HUES48 (cell line): ENCODE measurements at regions not wholly inside any gene's neighbourhood (a gene's known extent, or its start where the extent isn't known, plus 50 kb on each side); places are given as distances from the start of the nearest gene placed in this dataset.
"Not testable (repeated sequence)": the region's sequence is repeated elsewhere in the genome, so short reads cannot be mapped to it uniquely, and the experiment has no call there.

ENCODE experiments used
- H3K27ac ChIP-seq: one replicate; pipeline ENCODE4 v1.7.0; 2013; ENCODE audit warnings: low read depth, low read length, inconsistent platforms
- H3K27me3 ChIP-seq: 2 replicates; pipeline ENCODE4 v1.6.1; 2013; ENCODE audit warnings: mild to moderate bottlenecking, low read length; ENCODE audit not compliant: control insufficient read depth, insufficient read depth
- H3K36me3 ChIP-seq: 2 replicates; pipeline ENCODE4 v1.6.1; 2013; ENCODE audit warnings: low read length; ENCODE audit not compliant: control insufficient read depth, insufficient read depth
- H3K4me1 ChIP-seq: 2 replicates; pipeline ENCODE4 v1.6.1; 2013; ENCODE audit warnings: mild to moderate bottlenecking, low read length; ENCODE audit not compliant: control insufficient read depth, insufficient read depth
- H3K4me3 ChIP-seq: 2 replicates; pipeline ENCODE4 v1.5.1; 2013; ENCODE audit warnings: mild to moderate bottlenecking, low read depth, low read length
- H3K9ac ChIP-seq: 2 replicates; pipeline ENCODE4 v1.6.1; 2013; ENCODE audit warnings: mild to moderate bottlenecking, low read depth, low read length, moderate library complexity
- H3K9me3 ChIP-seq: 2 replicates; pipeline ENCODE4 v1.6.1; 2013; ENCODE audit warnings: low read length; ENCODE audit not compliant: control insufficient read depth, insufficient read depth

DNA sequence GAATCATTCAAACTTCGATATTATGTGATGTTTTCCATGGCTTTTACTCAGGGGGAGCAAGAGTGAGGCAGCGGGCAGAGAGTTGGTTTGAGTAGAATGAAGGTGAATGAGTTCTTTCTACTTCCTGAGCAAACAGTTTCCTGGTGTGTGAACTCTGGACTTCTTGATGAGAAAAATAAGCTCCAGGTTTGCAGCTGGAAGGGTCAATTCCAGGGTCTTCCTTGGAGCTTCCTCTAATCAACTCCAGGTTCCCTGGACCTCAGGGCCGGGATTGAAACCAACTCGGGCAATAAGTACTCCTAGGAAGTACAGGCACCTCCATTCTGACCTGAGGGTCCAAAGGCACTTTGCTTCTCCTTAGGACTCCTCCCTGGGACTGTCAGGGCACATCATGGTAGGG lies 243.6 kb upstream of the ONECUT1 start:
- Histone ChIP-seq H3K27me3 (no peaks in the 10 kb centered on the region), H3K9ac (no peak overlapping the region), H3K9me3 (no peaks in the 10 kb centered on the region), H3K27ac (no peak overlapping the region), H3K4me1 (no peaks in the 10 kb centered on the region), H3K4me3 (no peak overlapping the region), H3K36me3 (no peaks in the 10 kb centered on the region)

DNA sequence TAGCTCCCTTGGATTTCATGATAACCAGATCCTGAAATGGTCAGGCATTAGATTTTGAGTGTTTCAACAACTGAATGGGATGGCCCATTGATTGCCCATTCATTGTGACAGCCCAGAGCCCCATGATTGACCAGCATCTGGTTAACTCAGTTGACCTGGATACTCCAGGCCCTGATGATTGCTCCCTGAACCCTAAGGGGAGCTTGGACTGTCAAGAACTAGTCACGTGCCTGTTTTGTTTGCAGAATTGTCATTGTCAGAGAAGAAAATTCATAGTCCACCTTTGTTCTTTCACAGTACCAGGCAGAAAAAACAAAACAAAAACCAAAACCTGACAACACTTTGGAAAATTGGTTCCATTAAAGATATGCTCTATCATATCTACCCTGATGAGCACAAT lies 241.3 kb upstream of the ONECUT1 start:
- no peaks in the 10 kb centered on the region for H3K4me1 ChIP-seq
- H3K4me3 ChIP-seq, result no peak overlapping the region
- H3K36me3 ChIP-seq, result no peaks in the 10 kb centered on the region
- H3K9ac ChIP-seq, result no peak overlapping the region
- H3K27me3 ChIP-seq, result no peaks in the 10 kb centered on the region
- no peak overlapping the region for H3K27ac ChIP-seq
- no peaks in the 10 kb centered on the region for H3K9me3 ChIP-seq

DNA sequence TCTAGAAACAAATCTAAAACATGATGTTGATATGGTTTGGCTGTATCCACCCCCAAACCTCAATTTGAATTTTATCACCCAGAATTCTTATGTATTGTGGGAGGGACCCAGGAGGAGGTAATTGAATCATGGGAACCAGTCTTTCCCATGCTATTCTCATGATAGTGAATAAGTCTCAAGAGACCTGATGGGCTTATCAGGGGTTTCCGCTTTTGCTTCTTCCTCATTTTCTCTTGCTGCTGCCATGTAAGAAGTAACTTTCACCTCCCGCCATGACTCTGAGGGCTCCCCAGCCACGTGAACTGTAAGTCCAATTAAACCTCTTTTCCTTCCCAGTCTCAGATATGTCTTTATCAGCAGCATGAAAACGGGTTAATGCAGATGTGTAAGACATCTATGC lies 232.7 kb upstream of the ONECUT1 start:
- Histone ChIP-seq H3K4me1 (no peaks in the 10 kb centered on the region), H3K9ac (no peak overlapping the region), H3K9me3 (no peaks in the 10 kb centered on the region), H3K36me3 (no peaks in the 10 kb centered on the region), H3K27me3 (no peaks in the 10 kb centered on the region), H3K4me3 (no peak overlapping the region), H3K27ac (no peak overlapping the region)

DNA sequence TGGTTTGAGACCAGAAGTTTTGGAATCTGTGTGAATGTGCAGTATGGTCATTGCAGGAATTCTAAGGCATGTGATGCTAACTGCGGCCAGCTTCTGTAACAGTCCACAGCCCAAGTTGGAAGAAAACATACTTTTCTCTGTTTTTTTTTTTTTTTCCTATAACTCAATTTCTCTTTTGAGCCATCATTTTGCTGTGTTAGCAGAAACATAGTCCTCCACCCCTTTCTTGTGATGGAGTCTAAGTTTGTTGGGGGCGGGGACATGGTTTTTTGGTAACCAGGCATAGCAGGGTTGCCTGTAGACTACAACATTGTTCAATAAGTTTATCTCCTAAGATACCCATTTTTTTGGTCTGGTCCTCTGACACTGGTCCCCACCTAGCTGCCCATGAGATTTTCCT lies 223.2 kb upstream of the ONECUT1 start:
- Histone ChIP-seq H3K9me3 (no peaks in the 10 kb centered on the region), H3K27me3 (no peaks in the 10 kb centered on the region), H3K36me3 (no peaks in the 10 kb centered on the region), H3K27ac (no peak overlapping the region), H3K4me3 (no peak overlapping the region), H3K4me1 (no peaks in the 10 kb centered on the region), H3K9ac (no peak overlapping the region)

DNA sequence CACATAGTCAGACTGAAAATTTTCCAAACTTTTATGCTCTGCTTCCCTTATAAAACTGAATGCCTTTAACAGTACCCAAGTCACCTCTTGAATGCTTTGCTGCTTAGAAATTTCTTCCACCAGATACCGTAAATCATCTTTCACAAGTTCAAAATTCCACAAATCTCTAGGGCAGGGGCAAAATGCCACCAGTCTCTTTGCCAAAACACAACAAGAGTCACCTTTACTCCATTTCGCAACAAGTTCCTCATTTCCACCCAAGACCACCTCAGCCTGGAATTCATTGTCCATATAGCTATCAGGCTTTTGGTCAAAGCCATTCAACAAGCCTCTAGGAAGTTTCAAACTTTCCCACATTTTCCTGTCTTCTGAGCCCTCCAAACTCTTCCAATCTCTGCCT lies 221.6 kb upstream of the ONECUT1 start:
- H3K36me3 ChIP-seq, H3K27me3 ChIP-seq, H3K4me3 ChIP-seq, H3K9ac ChIP-seq, H3K27ac ChIP-seq, H3K9me3 ChIP-seq, H3K4me1 ChIP-seq: not testable (repeated sequence)

DNA sequence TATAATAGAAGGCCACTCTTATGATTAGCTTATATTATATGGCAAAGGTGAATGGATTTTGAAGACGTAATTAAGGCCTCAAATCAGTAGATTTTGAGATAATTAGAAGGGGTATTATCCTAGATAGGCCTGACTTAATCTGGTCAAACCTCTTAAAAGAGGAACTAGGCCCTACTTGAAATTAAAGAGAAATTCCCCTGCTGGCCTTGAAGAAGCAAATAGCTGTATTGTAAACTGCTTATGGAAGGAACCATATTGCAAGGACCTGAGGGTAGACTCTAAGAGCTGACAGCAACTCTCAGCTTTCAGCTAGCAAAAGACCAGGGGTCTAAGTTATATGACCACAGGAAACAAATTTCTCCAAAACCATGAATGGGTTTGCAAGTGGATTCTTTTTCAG lies 219.0 kb upstream of the ONECUT1 start:
- Histone ChIP-seq H3K27ac (no peak overlapping the region), H3K9ac (no peak overlapping the region), H3K36me3 (no peaks in the 10 kb centered on the region), H3K4me3 (no peak overlapping the region), H3K9me3 (no peaks in the 10 kb centered on the region), H3K27me3 (no peaks in the 10 kb centered on the region), H3K4me1 (no peaks in the 10 kb centered on the region)

DNA sequence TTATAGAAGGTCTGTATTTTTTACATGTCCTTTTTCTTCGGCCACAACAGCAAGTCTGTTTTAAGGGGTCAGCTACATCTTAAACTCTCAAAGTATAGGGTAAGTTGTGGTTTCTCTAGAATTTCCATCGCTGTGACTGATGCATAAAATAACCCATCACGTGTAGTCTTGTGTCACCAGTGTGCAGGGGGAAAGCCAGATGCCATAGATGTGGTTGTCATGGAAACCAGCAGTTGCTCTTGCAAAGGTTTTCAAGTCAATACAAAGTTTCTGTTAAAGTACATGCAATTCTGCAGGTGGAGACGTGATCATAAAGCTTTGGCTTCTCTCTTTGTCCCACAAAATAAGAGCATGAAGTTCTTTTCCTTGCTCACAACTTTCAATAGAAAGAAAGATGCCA lies 210.3 kb upstream of the ONECUT1 start:
- no peaks in the 10 kb centered on the region for H3K27me3 ChIP-seq
- H3K27ac ChIP-seq, result no peak overlapping the region
- no peaks in the 10 kb centered on the region for H3K36me3 ChIP-seq
- no peaks in the 10 kb centered on the region for H3K4me1 ChIP-seq
- no peak overlapping the region for H3K4me3 ChIP-seq
- no peaks in the 10 kb centered on the region for H3K9me3 ChIP-seq
- no peak overlapping the region for H3K9ac ChIP-seq

DNA sequence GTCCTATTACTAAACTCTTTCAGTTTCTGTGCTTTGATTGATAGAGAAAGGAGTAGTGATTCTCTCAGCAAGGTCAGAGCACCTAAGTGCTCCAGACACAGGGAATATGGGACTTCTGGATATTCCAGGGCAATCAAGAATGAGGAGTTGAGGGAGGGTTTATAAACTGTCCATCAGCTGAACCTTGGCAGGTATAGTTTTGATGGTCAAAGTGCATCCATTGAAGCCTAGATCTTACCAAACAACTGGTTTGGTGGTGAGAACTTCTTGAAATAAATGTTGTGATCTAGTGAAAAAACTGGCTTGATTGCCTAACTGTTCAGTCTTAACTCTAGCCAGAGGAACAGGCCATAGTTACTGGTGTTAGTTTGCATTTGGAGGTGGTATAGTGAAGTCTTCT lies 207.0 kb upstream of the ONECUT1 start:
- Histone ChIP-seq H3K27me3 (no peaks in the 10 kb centered on the region), H3K9ac (no peak overlapping the region), H3K4me1 (no peaks in the 10 kb centered on the region), H3K9me3 (no peaks in the 10 kb centered on the region), H3K36me3 (no peaks in the 10 kb centered on the region), H3K4me3 (no peak overlapping the region), H3K27ac (no peak overlapping the region)

DNA sequence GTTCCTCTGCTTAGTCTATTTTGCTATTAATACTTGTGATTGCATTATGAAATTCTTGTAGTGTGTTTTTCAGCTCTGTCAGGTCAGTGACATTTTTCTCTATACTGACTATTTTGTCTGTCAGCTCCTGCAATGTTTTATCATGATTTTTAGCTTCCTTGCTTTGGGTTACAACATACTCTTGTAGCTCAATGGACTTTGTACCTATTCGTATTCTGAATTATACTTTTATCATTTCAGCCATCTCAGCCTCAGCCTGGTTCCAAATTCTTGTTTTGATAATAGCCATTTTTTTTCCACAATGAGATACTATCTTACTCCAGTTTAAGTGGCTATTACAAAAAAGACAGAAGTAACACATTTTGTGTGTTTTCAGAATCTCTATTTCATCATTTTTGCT lies 204.2 kb upstream of the ONECUT1 start:
- H3K9me3 ChIP-seq, result no peaks in the 10 kb centered on the region
- H3K4me3 ChIP-seq, result no peak overlapping the region
- no peaks in the 10 kb centered on the region for H3K4me1 ChIP-seq
- H3K9ac ChIP-seq, result no peak overlapping the region
- no peaks in the 10 kb centered on the region for H3K27me3 ChIP-seq
- no peak overlapping the region for H3K27ac ChIP-seq
- no peaks in the 10 kb centered on the region for H3K36me3 ChIP-seq

DNA sequence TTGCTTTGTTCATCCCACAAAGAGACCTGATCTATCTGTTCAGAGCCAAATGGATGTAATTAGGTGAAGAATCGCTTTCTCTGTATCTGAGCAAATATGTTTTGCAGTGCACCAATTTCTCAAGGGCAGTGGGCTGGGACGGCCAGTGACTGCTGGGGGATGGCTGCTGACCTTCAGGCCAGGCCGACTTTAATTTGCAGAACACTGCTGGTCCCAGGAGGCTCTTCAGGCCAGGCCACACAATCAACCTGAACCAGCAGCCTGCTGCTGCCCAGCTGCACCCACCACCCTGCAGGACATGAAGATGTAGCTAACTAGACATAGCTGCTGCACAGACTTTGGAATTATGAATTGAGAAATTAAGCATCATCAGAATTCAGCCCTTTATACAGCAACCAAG lies 194.4 kb upstream of the ONECUT1 start:
- Histone ChIP-seq H3K36me3 (no peaks in the 10 kb centered on the region), H3K9me3 (no peaks in the 10 kb centered on the region), H3K27ac (no peak overlapping the region), H3K4me1 (no peaks in the 10 kb centered on the region), H3K4me3 (no peak overlapping the region), H3K27me3 (no peaks in the 10 kb centered on the region), H3K9ac (no peak overlapping the region)

DNA sequence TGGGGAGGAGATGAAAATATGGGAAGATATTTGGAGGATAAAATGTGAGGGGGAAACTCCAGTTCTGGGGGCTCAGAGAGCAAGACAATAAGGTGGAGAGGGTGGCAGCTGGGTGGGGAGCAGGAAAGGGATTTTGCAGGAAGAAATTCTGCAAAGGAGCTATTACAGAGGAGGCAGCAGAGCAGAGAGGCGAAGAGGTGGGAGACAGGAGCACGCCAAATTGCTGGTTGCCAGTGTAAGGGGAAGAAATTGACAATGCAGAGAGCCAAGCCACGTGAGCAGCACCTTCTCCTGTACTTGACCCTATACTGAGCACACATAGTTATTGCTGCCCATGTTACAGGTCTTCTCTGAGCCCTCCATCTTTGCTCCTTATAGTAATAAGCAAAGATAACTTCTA lies 190.3 kb upstream of the ONECUT1 start:
- no peaks in the 10 kb centered on the region for H3K36me3 ChIP-seq
- no peaks in the 10 kb centered on the region for H3K4me1 ChIP-seq
- no peaks in the 10 kb centered on the region for H3K27me3 ChIP-seq
- no peak overlapping the region for H3K27ac ChIP-seq
- H3K4me3 ChIP-seq, result no peak overlapping the region
- H3K9ac ChIP-seq, result no peak overlapping the region
- H3K9me3 ChIP-seq, result no peaks in the 10 kb centered on the region

DNA sequence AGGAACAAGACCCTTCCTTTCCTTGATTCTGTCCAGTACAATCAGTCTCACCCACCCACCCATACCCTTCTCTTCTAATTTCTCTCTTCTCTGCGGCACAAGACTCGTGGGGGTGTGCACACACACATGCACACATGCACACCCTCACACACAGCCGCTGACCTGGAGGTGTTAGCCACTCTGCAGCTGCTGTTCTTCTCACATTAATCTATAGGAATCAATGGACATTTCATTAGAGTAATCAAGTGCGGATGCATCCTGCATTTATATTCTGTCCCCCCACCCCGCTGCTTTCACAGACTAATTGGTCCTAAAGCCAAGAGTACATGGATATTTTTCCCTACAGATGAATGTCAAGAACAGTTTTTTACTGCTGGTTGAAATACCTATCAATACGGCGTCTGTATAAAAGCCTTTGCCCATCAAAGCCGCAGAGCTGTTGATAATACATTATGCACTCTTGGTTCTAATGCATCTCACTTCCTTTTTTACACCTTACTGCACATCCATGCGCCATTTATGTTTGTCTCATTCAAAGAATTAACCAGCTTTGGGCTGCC lies 186.5 kb upstream of the ONECUT1 start:
- H3K4me3 ChIP-seq, result no peak overlapping the region
- H3K36me3 ChIP-seq, result no peaks in the 10 kb centered on the region
- H3K27me3 ChIP-seq, result no peaks in the 10 kb centered on the region
- no peak overlapping the region for H3K27ac ChIP-seq
- H3K9ac ChIP-seq, result no peak overlapping the region
- H3K4me1 ChIP-seq, result 0 out of 2 replicates have a peak, but pooled peaks cover 2% of the 10 kb centered on the region
- no peaks in the 10 kb centered on the region for H3K9me3 ChIP-seq
